Gastroesophageal sphincter (tissue), 4 donors: ENCODE measurements at regions not wholly inside any gene's neighbourhood (a gene's known extent, or its start where the extent isn't known, plus 50 kb on each side); places are given as distances from the start of the nearest gene placed in this dataset.
"Not testable (repeated sequence)": the region's sequence is repeated elsewhere in the genome, so short reads cannot be mapped to it uniquely, and the experiment has no call there.

Source experiments
- ATAC-seq: fragments of 150-250 bp; one replicate; pipeline ENCODE4 v1.9.1; 2016; ENCODE audit warnings: mild to moderate bottlenecking, moderate library complexity
- H3K27ac ChIP-seq, 4 donors: fragments of 200-600 bp; sonication (generic) in 3 of 4; 1 replicate in 3 of 4; 2 replicates in 1 of 4; pipeline ENCODE4 v1.5.1; 2016 to 2019
- H3K27me3 ChIP-seq: fragments of 200-600 bp; sonication (generic); one replicate; pipeline ENCODE4 v1.5.1; 2019
- H3K36me3 ChIP-seq, 2 donors: fragments of 200-600 bp; sonication (generic); one replicate each; pipeline ENCODE4 v1.5.1; 2019; ENCODE audit warnings: control low read depth in 1 of 2
- H3K4me1 ChIP-seq, 3 donors: fragments of 200-600 bp; sonication (generic); 1 replicate in 2 of 3; 2 replicates in 1 of 3; pipeline ENCODE4 v1.5.1; 2016 to 2019; ENCODE audit warnings: control low read depth in 2 of 3
- H3K4me3 ChIP-seq, 2 donors: fragments of 200-600 bp; sonication (generic); one replicate each; pipeline ENCODE4 v1.5.1; 2019; ENCODE audit warnings: mild to moderate bottlenecking in 1 of 2, moderate library complexity in 1 of 2
- H3K9me3 ChIP-seq, 3 donors: fragments of 200-600 bp; sonication (generic); one replicate each; pipeline ENCODE4 v1.5.1; 2017 to 2019; ENCODE audit warnings: control low read depth in 2 of 3
- CTCF ChIP-seq, 4 experiments: fragments of 200-600 bp in 2 of 4; fragments of 450-650 bp in 2 of 4; sonication (generic) in 1 of 4; IDR thresholded peaks; one replicate each; pipeline ENCODE4 v1.5.1; 2017 to 2019; ENCODE audit warnings: antibody characterized with exemption in 4 of 4, mild to moderate bottlenecking in 2 of 4, moderate library complexity in 2 of 4
- EP300 ChIP-seq: sonication (generic); formaldehyde crosslinking; IDR thresholded peaks from one replicate; pipeline ENCODE4 v1.6.1; 2017; ENCODE audit warnings: antibody characterized with exemption, mild to moderate bottlenecking
- POLR2A ChIP-seq, 2 donors: fragments of 450-650 bp; IDR thresholded peaks; one replicate each; pipeline ENCODE4 v1.6.1; 2017; ENCODE audit warnings: antibody characterized with exemption in 2 of 2, mild to moderate bottlenecking in 2 of 2, moderate library complexity in 1 of 2
- POLR2AphosphoS5 ChIP-seq: sonication (generic); formaldehyde crosslinking; IDR thresholded peaks from one replicate; pipeline ENCODE4 v1.6.1; 2017; ENCODE audit warnings: antibody characterized with exemption
- WGBS, 2 donors: methylation state at CpG; one replicate each; pipeline ENCODE4 v1.1.5; 2018; ENCODE audit warnings: low coverage in 1 of 2; 5-methylcytosine and 5-hydroxymethylcytosine counted together

GRCh38 chr3:184497804-184498203 lies 63.8 kb upstream of the EPHB3 start:
- Histone ChIP-seq H3K4me1 (no peaks in the 10 kb centered on the region), H3K9me3 (peaks cover 0 to 10% (median 0%) of the 10 kb centered on the region in 3 donors), H3K4me3 (no peak overlapping the region), H3K36me3 (no peaks in the 10 kb centered on the region), H3K27ac (no peak overlapping the region), H3K27me3 (peaks cover 86% of the 10 kb centered on the region)
- WGBS, 2 donors = 60 to 95% methylated on average over 1 to 2 of the region's 2 CpGs
- ATAC-seq = no peak
- TF ChIP-seq POLR2A (IDR thresholded peaks at IDR 0.05) (no peak), EP300 (no peak), CTCF (IDR thresholded peaks at IDR 0.05) (no peak), POLR2AphosphoS5 (no peak)

GRCh38 chr3:184498986-184499606 lies 62.5 kb upstream of the EPHB3 start:
- 49 to 51% methylated on average over 8 to 9 of the region's 12 CpGs for WGBS, 2 donors
- Histone ChIP-seq H3K4me1 (no peaks in the 10 kb centered on the region), H3K36me3 (no peaks in the 10 kb centered on the region), H3K4me3 (no peak overlapping the region), H3K9me3 (peaks cover 0 to 10% (median 0%) of the 10 kb centered on the region in 3 donors), H3K27me3 (peaks cover 73% of the 10 kb centered on the region), H3K27ac (no peak overlapping the region)
- TF ChIP-seq CTCF (IDR thresholded peaks at IDR 0.05) (no peak), POLR2AphosphoS5 (no peak), EP300 (no peak), POLR2A (IDR thresholded peaks at IDR 0.05) (no peak)
- no peak for ATAC-seq

GRCh38 chr3:184500344-184500923 lies 61.2 kb upstream of the EPHB3 start:
- 66 to 76% methylated on average over 3 to 7 of the region's 12 CpGs for WGBS, 2 donors
- H3K9me3 ChIP-seq = peaks cover 0 to 10% (median 0%) of the 10 kb centered on the region in 3 donors
- H3K27ac ChIP-seq = no peak overlapping the region
- TF ChIP-seq CTCF (IDR thresholded peaks at IDR 0.05) (no peak), POLR2AphosphoS5 (no peak), EP300 (no peak), POLR2A (IDR thresholded peaks at IDR 0.05) (no peak)
- no peaks in the 10 kb centered on the region for H3K36me3 ChIP-seq
- peaks cover 62% of the 10 kb centered on the region for H3K27me3 ChIP-seq
- no peak for ATAC-seq
- no peaks in the 10 kb centered on the region for H3K4me1 ChIP-seq
- no peak overlapping the region for H3K4me3 ChIP-seq

GRCh38 chr3:184502123-184502667 lies 59.4 kb upstream of the EPHB3 start:
- Histone ChIP-seq H3K27ac (no peak overlapping the region), H3K27me3 (peaks cover 61% of the 10 kb centered on the region), H3K4me1 (no peaks in the 10 kb centered on the region), H3K36me3 (no peaks in the 10 kb centered on the region), H3K9me3 (peaks cover 0 to 10% (median 0%) of the 10 kb centered on the region in 3 donors), H3K4me3 (no peak overlapping the region)
- ATAC-seq = no peak
- TF ChIP-seq EP300 = no peak
- no peak for TF ChIP-seq CTCF (IDR thresholded peaks at IDR 0.05)
- no peak for TF ChIP-seq POLR2A (IDR thresholded peaks at IDR 0.05)
- no peak for TF ChIP-seq POLR2AphosphoS5
- 83 to 96% methylated on average over 3 to 4 of the region's 4 CpGs for WGBS, 2 donors

- H3K27me3 ChIP-seq = peaks cover 63% of the 10 kb centered on the region
- not testable (repeated sequence) for H3K4me1 ChIP-seq, H3K27ac ChIP-seq, H3K4me3 ChIP-seq, H3K36me3 ChIP-seq, ATAC-seq
- peaks cover 0 to 10% (median 0%) of the 10 kb centered on the region in 3 donors for H3K9me3 ChIP-seq
- 52% methylated on average over 6 of the region's 6 CpGs; no CpG with 5 or more reads in 1 of the 2 donors for WGBS, 2 donors
Measured at GRCh38 chr3:184502841-184503240, 58.7 kb upstream of the EPHB3 start.
